HG03066 (cell line): ENCODE measurements at regions not wholly inside any gene's neighbourhood (a gene's known extent, or its start where the extent isn't known, plus 50 kb on each side); places are given as distances from the start of the nearest gene placed in this dataset.

ENCODE experiments used
- ATAC-seq: cut with Tn5 transposase; IDR thresholded peaks from one replicate; pipeline ENCODE4 v1.9.1; 2021; ENCODE audit warnings: low read depth; ENCODE audit not compliant: unreplicated experiment

GRCh38 chr1:244955661-244956060 lies 91.3 kb upstream of the HNRNPU start:
- ATAC-seq = no peak

- ATAC-seq = no peak
Measured at GRCh38 chr1:244954359-244954758, 90.0 kb upstream of the HNRNPU start.

- no peak for ATAC-seq
Measured at GRCh38 chr1:244953901-244954300, 89.6 kb upstream of the HNRNPU start.

- peak; percentile 90 for ATAC-seq
Measured at GRCh38 chr1:244952940-244953339, 88.6 kb upstream of the HNRNPU start.

GRCh38 chr1:244952280-244952933 lies 88.1 kb upstream of the HNRNPU start:
- ATAC-seq = no peak

DNA sequence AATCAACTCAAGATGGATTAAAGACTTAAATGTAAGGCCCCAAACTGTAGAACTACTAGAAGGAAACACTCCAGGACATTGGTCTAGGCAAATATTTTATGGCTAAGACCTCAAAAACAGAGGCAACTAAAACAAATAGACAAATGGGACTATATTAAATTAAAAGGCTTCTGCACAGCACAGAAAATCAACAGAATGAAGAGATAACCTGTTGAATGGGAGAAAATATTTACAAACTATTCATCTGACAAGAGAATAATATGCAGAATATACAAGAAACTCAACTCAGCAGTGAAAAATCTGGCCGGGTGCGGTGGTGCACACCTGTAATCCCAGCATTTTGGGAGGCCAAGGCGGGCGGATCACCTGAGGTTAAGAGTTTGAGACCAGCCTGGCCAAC lies 84.1 kb upstream of the HNRNPU start:
- ATAC-seq = no peak

DNA sequence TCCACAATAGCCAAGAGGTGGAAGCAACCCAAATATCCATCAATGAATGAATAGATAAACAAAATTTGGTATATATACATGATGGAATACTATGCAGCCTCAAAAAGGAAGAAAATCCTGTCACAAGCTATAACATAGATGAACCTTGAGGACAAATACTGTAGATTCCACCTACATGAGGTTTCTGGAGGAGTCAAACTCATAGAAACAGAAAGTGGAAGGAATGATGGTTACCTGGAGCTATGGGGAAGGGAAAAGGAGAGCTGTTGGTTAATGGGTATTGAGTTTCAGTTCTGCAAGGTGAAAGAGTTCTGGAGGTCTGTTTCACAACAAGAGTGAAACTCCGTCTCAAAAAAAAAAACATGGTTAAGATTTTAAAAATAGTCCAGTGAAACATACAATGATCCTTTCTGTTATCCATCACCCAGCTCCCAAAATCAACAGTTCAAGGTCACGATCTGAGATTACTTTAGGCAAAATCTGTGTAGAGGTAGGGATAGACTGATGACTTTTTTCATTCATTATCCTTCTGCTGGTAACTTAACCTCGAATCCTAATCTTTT lies 80.8 kb upstream of the HNRNPU start:
- peak; percentile 83 for ATAC-seq

- ATAC-seq = peak; percentile 68
Measured at GRCh38 chr1:244941121-244941520, 76.8 kb upstream of the HNRNPU start.

- no peak for ATAC-seq
Measured at GRCh38 chr1:244937099-244937498, 72.8 kb upstream of the HNRNPU start.

DNA sequence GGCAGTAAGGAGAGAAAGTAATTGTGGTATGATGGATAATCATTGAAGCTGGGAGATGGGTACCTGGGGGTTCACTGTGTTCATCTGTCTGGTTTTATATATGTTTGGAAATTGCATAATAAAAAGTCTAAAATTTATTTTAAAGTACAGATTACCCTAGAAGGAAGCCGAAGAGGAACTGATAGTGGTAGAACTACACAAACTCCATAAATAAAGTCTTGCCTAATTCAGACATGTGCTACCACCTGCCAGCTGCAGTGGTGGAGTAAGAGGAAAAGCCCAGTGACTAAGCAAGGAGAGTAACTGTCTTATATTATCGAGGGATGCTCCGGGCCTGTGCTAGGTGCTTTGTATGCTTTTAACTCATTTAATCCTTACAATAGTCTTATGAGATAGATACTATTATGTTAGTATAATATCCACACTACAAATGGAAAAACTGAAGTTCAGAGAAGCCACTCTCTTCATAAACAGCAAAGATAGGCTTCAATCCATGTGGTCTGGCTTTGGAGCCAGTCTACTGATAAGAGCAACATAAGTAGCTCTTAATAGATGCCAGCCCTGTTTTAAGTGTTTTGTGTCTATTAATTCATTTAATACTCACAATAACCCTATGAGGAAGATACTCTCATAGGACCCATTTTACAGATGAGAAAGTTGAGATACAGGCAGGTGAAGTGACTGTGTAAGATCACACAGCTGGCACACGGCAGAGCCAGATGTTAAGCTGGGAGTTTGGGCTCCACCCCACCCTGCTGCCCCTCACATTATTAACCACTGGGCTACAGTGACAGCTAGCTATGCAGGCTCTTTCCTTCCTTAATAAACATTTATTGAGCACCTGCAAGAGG lies 56.8 kb upstream of the HNRNPU start:
- peak; percentile 49 for ATAC-seq

DNA sequence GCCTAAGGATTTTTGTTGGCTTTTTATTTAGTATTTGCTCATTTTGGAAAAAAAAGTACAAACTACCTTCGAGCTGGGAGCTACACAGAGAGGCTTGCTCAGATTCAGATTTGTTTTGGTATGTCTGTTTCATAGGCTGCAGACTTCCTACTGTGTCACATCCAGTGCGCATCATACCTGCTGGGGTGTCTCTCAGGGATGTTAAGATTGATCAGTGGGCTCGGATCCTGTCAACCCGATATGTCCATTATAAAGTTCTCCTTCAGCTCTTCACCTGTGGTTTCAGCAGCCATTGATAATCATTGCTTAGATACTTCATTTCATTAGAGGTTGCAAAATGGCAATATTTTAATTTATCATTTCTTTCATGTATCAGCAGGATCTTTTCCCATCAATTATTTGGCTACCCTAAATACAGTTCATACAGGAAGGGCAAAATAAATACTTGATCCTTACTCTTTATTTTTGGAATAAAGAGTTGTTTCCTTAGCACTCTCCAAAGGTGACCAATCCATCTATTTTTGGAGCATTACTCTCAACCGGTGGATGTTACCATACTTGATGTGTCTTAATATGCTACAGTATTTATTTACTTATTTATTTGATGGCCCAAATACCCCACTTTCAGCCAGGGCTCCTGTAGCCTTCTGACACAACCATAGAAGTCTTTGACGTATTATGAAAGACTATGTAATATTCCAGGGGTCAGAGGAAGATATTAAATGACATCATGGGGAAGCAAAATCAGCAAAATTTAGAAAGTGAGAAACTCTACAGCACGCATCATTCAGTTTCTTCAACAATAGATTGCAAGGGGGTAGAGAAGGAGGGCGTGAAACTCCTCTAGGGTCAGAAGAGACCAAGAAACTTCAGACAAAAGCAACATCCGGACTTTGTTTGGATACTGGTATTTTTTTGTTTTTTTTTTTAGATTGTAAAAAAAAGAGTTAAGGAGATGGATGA lies 55.3 kb upstream of the HNRNPU start:
- ATAC-seq = peak; percentile 46

DNA sequence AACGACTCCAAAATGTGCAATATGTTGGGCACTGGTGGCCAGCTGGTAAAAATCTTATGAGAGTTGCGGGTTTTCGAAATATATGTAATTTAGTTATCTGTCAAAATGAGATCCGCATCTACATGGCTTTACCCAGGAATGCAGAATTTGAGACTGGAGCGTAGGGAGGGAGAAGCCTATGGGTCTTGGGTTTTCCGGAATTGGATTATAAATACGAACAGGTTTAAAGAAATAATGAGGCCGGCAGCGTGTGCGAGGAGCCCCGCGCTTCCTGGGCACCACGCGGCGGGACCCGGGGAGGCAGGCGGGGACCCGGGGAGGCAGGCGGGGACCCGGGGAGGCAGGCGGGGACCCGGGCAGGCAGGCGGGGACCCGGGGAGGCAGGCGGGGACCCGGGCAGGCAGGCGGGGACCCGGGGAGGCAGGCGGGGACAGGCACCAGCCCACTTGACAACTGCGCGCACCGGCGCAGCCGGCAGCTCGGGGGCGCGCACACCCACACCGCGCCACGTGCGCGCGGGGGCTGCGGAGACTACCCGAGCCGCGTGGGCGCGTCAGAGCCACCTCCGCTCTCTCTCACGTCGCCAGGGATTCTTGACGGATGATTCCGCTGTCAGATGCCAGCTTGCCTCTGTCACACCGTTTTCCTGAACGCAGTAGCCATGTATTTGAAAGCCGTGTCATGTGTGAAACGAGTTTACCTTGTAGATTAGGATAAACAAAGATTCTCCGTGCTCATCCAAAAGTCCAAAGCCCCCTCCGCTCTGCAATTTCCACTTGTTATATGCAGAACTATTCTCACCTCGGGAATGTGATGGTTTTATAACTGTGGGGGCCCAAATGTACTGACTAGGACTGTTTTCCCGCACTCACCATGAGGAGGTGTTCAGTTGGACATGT lies 54.3 kb upstream of the HNRNPU start:
- ATAC-seq = peak; percentile 47

DNA sequence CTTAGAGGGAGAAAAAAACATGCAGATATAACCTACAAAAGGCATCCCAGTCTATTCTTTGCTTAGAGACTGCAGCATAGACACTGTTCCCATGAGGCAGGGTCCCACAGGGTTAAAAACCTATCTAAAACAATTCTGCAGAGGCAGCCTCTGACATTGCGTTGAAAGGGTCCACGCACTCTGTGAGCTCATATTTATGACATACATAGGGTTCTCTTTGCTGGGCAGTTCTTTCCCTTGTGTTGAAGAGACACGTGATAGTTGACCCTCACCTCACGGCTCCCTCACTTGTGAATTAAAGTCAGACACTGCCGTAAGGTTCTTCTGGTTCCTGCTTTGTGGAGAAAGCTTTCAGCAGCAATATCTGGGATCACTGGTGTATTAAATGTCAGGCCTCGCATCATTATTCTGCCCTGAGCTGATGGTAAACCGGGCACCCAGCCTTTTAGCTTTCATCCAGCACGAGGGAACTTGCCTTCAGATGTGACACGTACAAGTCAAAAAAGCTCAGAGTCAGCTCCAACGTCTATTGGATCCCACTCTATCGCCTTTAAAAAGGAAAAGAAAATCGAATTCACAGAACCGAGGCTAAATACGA lies 52.8 kb upstream of the HNRNPU start:
- no peak for ATAC-seq

DNA sequence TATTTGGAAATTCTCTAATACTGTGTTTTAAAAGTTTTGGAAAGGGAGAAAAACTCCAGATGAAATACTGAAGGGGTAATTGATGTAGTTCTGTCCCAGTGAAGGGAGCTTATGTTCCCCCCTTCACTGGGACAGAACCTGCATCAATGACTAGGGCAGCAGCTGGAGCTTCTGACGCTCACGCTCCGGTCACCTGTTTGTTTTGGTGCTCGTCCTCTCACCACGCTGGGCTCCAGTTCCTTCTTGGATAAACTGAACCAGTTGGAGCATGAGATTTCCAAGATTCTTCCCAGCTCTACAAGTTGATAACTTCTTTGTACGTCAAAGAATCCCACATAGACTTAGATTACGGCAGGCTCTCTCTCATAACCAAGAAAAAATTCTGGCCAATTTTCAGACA lies 51.4 kb upstream of the HNRNPU start:
- no peak for ATAC-seq

DNA sequence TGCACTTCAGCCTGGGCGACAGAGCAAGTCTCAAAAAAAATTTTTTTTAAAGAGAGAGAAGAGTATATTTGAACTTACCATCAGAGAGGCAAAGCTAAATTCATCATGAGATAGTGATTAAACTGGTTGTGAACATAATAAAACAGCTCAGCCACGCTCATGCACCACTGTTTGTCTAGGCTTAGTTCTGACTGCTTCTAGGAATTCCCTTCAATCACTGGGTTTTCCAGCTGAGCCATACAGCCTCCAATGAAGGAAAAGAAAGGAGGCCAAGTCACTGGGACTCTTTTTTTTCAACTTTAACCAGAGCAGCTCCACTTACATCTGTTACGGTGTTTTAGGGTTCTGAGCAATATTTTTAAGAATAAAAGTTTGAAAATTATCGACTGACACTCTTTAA lies 50.4 kb upstream of the HNRNPU start:
- ATAC-seq = no peak
